Lung (tissue), 11 donors: ENCODE measurements at regions not wholly inside any gene's neighbourhood (a gene's known extent, or its start where the extent isn't known, plus 50 kb on each side); places are given as distances from the start of the nearest gene placed in this dataset.
A peak's percentile ranks its signal among the peaks of the same experiment; 100 is the strongest.

Source experiments
- ATAC-seq: fragments of 200-7000 bp; cut with Tn5 transposase; one replicate; pipeline ENCODE4 v1.9.1; 2020; ENCODE audit warnings: moderate number of reproducible peaks; ENCODE audit not compliant: insufficient read depth, low FRiP score
- DNase-seq, 3 donors: peaks; one replicate each; pipeline ENCODE4 v3.0.0-alpha.2; 2013 to 2017
- H3K27ac ChIP-seq, 2 donors: one replicate each; pipeline ENCODE4 v1.5.1; 2013; ENCODE audit warnings: mild to moderate bottlenecking in 2 of 2, moderate library complexity in 2 of 2, control low read depth in 1 of 2, inconsistent platforms in 1 of 2, low read depth in 1 of 2, low read length in 1 of 2
- H3K27me3 ChIP-seq, 3 donors: one replicate each; pipeline ENCODE4 v1.5.1; 2013; ENCODE audit warnings: low read length in 2 of 3; ENCODE audit not compliant: control insufficient read depth in 3 of 3, insufficient read depth in 3 of 3
- H3K36me3 ChIP-seq, 4 donors: one replicate each; pipeline ENCODE4 v1.5.1; 2013; ENCODE audit warnings: low read length in 4 of 4, mild to moderate bottlenecking in 1 of 4, moderate library complexity in 1 of 4; ENCODE audit not compliant: control insufficient read depth in 4 of 4, insufficient read depth in 4 of 4
- H3K4me1 ChIP-seq, 5 donors: one replicate each; pipeline ENCODE4 v1.5.1; 2013; ENCODE audit warnings: low read length in 5 of 5, mild to moderate bottlenecking in 2 of 5, moderate library complexity in 1 of 5; ENCODE audit not compliant: control insufficient read depth in 5 of 5, insufficient read depth in 5 of 5
- H3K4me3 ChIP-seq: one replicate; pipeline ENCODE4 v1.5.1; 2013; ENCODE audit warnings: mild to moderate bottlenecking, control low read depth, moderate library complexity
- H3K9ac ChIP-seq, 2 donors: one replicate each; pipeline ENCODE4 v1.5.1; 2013; ENCODE audit warnings: low read length in 2 of 2, control low read depth in 1 of 2; ENCODE audit not compliant: insufficient read depth in 1 of 2
- H3K9me3 ChIP-seq, 4 donors: one replicate each; pipeline ENCODE4 v1.5.1; 2013; ENCODE audit warnings: low read length in 3 of 4, mild to moderate bottlenecking in 1 of 4, moderate library complexity in 1 of 4; ENCODE audit not compliant: control insufficient read depth in 4 of 4, insufficient read depth in 3 of 4
- CTCF ChIP-seq: IDR thresholded peaks from 2 replicates; pipeline ENCODE4 v1.5.1; 2012; ENCODE audit warnings: mild to moderate bottlenecking; ENCODE audit errors: control extremely low read depth, extremely low read depth
- WGBS, 2 donors: extraction: QIAGEN DNeasy Blood & Tissue Kit; methylation state at CpG; one replicate each; pipeline ENCODE4 v1.1.7; 2013; 5-methylcytosine and 5-hydroxymethylcytosine counted together
- donor health status: control.
- donor health status: control.
- donor health status: Bipolar disorder and iron deficiency.
- donor health status: healthy.
- donor health status: DM: yes; HTN: yes; CAD: no.

GRCh38 chr11:86183694-86184093 lies 60.9 kb upstream of the EED start:
- Histone ChIP-seq H3K9ac (no peak overlapping the region), H3K4me1 (peaks cover 0 to 10% (median 5%) of the 10 kb centered on the region in 5 donors), H3K27ac (no peak overlapping the region), H3K36me3 (no peaks in the 10 kb centered on the region), H3K9me3 (no peaks in the 10 kb centered on the region), H3K4me3 (no peak overlapping the region), H3K27me3 (no peaks in the 10 kb centered on the region)
- TF ChIP-seq CTCF: no peak
- DNase-seq (peak in 1 of 3 donors; percentile 25), ATAC-seq (no peak)
- WGBS, 2 donors: 73 to 77% methylated on average over 2 of the region's 2 CpGs

- Histone ChIP-seq H3K4me3 (no peak overlapping the region), H3K27ac (no peak overlapping the region), H3K4me1 (peaks cover 0 to 10% (median 5%) of the 10 kb centered on the region in 5 donors), H3K36me3 (no peaks in the 10 kb centered on the region), H3K9ac (no peak overlapping the region), H3K27me3 (no peaks in the 10 kb centered on the region), H3K9me3 (no peaks in the 10 kb centered on the region)
- TF ChIP-seq CTCF: no peak
- ATAC-seq (no peak), DNase-seq (no peak)
- WGBS, 2 donors: 53 to 63% methylated on average over 8 of the region's 8 CpGs
These were observed 61.5 kb upstream of the EED start for GRCh38 chr11:86182976-86183584.

GRCh38 chr11:86181379-86181778 lies 63.2 kb upstream of the EED start:
- H3K27ac ChIP-seq: no peak overlapping the region
- H3K36me3 ChIP-seq: no peaks in the 10 kb centered on the region
- DNase-seq: no peak
- H3K9ac ChIP-seq: no peak overlapping the region
- H3K27me3 ChIP-seq: no peaks in the 10 kb centered on the region
- peaks cover 0 to 10% (median 6%) of the 10 kb centered on the region in 5 donors for H3K4me1 ChIP-seq
- WGBS, 2 donors: 72 to 80% methylated on average over 4 of the region's 4 CpGs
- no peak for TF ChIP-seq CTCF
- no peak for ATAC-seq
- H3K4me3 ChIP-seq: no peak overlapping the region
- no peaks in the 10 kb centered on the region for H3K9me3 ChIP-seq

GRCh38 chr11:86180851-86181250 lies 63.7 kb upstream of the EED start:
- no peak for TF ChIP-seq CTCF
- Histone ChIP-seq H3K4me3 (no peak overlapping the region), H3K27ac (no peak overlapping the region), H3K27me3 (no peaks in the 10 kb centered on the region), H3K9me3 (no peaks in the 10 kb centered on the region), H3K4me1 (peaks cover 0 to 9% (median 6%) of the 10 kb centered on the region in 5 donors), H3K9ac (no peak overlapping the region), H3K36me3 (no peaks in the 10 kb centered on the region)
- no peak for ATAC-seq
- DNase-seq: no peak
- 47 to 75% methylated on average over 4 of the region's 4 CpGs for WGBS, 2 donors
